ENCODE measurements at regions not wholly inside any gene's neighbourhood (a gene's known extent, or its start where the extent isn't known, plus 50 kb on each side); places are given as distances from the start of the nearest gene placed in this dataset.
"Not testable (repeated sequence)": the region's sequence is repeated elsewhere in the genome, so short reads cannot be mapped to it uniquely, and the experiment has no call there.

GRCh38 chr12:65742018-65743010, 82.0 kb upstream of the HMGA2 start:
- DNase-seq = peak; percentile 25

- DNase-seq = not testable (repeated sequence)
These were observed 79.9 kb upstream of the HMGA2 start for GRCh38 chr12:65744236-65744840.

- DNase-seq = no peak
These were observed 76.9 kb upstream of the HMGA2 start for GRCh38 chr12:65747338-65747737.

GRCh38 chr12:65748332-65748731, 76.0 kb upstream of the HMGA2 start:
- no peak for DNase-seq

GRCh38 chr12:65754290-65754689, 70.0 kb upstream of the HMGA2 start:
- DNase-seq = no peak

- DNase-seq = no peak
These were observed 69.3 kb upstream of the HMGA2 start for GRCh38 chr12:65754744-65755595.

GRCh38 chr12:65755596-65755978, 68.7 kb upstream of the HMGA2 start:
- DNase-seq = no peak

- no peak for DNase-seq
These were observed 68.0 kb upstream of the HMGA2 start for GRCh38 chr12:65756267-65756666.

- no peak for DNase-seq
These were observed 67.2 kb upstream of the HMGA2 start for GRCh38 chr12:65756956-65757511.

GRCh38 chr12:65758401-65758800, 65.9 kb upstream of the HMGA2 start:
- no peak for DNase-seq

- no peak for DNase-seq
These were observed 64.5 kb upstream of the HMGA2 start for GRCh38 chr12:65759735-65760134.

GRCh38 chr12:65761301-65761700, 63.0 kb upstream of the HMGA2 start:
- DNase-seq = no peak

- DNase-seq = no peak
These were observed 60.0 kb upstream of the HMGA2 start for GRCh38 chr12:65764325-65764724.

- DNase-seq = no peak
These were observed 58.9 kb upstream of the HMGA2 start for GRCh38 chr12:65765436-65765813.

- no peak for DNase-seq
These were observed 54.4 kb upstream of the HMGA2 start for GRCh38 chr12:65769880-65770279.
